Dedifferentiated amniotic fluid mesenchymal stem cell (primary cell): ENCODE measurements at regions not wholly inside any gene's neighbourhood (a gene's known extent, or its start where the extent isn't known, plus 50 kb on each side); places are given as distances from the start of the nearest gene placed in this dataset.
"Not testable (repeated sequence)": the region's sequence is repeated elsewhere in the genome, so short reads cannot be mapped to it uniquely, and the experiment has no call there.

Source experiments
- DNase-seq: peaks from one replicate; pipeline ENCODE4 v3.0.0-alpha.2; 2016; ENCODE audit errors: extremely low spot score

DNA sequence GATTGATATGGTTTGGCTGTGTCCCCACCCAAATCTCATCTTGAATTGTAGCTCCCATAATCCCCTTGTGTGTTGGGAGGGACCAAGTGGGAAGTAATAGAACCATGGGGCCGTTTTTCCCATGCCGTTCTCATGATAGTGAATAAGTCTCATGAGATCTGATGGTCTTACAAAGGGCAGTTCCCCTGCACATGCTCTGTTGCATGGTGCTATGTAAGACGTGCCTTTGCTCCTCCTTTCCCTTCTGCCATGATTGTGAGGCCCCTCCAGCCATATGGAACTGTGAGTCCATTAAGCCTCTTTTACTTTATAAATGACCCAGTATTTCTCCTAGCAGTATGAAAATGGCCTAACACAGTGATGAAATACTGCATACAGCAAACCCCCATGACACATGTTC is 84.8 kb upstream of the SELENOP start:
- DNase-seq, result no peak

DNA sequence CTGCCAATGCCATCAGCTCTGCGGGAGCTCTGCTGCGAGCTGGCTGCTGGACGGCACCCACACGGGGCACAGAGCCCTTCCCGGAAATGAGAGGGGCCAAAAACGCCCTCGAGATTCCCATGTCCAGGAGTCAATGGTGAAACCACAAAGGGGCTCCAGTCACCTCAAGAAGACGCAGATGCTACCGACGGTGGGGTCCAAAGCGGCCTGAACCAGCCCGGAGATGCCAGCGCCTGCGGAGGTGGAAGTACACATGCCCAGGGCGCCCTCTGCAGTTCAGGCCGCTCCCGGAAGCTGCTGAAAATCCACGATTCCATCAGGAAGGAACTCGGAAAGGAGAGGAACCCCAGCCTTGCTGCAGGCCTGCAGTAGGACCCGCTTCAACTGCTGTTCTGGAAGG is 82.4 kb upstream of the SELENOP start:
- DNase-seq, result no peak

DNA sequence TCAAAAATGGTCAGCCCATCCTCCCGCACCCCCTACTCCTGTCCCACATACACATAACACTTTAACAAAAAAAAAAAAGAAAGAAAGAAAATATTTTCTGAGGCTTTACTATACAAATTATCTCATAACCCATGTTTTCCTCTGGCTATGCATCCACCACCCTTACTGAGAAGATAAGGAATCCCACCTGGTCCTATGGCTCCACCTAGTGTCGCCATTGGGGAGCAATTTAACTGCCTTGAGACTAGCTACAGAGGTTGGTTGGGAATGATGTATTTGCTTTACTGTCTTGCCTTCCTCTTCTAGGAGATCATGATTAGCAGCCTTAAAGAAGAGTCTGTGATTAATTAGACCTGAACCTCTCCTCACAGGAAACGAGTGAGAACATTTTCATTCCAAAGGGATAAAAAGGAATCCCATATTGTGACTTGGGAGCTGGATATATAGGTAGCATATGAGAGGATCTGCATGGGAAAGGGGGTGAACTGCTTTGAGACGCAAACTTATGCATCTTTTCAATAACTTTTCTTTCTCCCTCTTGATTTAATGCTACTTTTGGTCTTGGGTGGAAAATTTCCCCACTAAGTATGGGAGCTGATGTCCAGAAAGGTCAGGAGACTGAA is 77.7 kb upstream of the SELENOP start:
- DNase-seq, result peak; percentile 77

DNA sequence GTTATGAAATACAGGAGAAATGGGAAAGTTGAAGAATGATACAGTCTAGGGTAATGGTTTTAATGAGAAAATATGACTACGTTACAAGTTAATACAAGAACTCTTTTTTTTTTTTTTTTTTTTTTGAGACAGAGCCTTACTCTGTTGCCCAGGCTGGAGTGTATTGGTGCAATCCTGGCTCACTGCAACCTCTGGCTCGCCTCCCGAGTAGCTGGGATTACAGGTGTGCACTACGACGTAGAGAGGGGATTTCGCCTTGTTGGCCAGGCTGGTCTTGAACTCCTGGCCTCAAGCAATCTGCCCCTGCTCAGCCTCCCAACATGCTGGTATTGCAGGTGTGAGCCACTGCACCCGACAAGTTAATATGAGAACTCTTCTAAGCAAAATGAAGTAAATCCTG is 77.1 kb upstream of the SELENOP start:
- DNase-seq, result no peak

DNA sequence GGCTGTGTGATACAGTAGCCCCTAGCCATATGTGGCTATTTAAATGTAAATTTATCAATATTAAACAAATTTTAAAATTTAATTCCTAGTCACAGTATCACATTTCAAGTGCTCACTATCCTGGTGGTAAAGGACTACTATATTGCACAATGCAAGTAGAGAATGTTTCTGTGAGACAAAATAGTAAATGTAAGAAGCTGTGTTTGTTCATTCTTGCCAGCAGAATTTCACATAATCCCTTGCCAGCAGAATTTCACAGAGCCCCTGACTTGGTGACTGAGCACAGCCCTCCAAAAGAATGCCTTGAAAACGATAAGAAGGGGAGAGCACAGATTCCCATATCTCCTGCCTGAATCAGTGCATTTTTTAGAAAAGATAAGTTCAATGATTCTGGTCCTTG is 75.9 kb upstream of the SELENOP start:
- DNase-seq, result no peak

DNA sequence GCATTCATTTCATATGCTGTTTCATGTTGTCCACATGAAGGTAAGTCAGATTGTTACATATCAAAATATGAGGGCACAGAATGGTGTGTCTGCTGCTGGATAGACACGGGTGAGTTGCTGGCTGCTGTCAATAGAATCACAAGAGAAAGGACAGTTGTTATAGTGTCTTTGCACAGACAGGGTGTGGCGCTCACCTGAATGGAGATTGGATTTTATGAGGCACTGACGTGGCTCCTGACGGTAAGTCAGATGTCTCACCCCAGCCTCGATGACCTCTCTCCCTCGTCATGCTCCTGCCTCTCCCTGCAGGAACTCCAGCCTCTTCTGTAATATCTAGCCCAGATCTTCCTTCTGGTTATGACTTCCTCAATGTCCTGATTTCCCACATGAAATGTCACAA is 75.4 kb upstream of the SELENOP start:
- DNase-seq, result no peak

DNA sequence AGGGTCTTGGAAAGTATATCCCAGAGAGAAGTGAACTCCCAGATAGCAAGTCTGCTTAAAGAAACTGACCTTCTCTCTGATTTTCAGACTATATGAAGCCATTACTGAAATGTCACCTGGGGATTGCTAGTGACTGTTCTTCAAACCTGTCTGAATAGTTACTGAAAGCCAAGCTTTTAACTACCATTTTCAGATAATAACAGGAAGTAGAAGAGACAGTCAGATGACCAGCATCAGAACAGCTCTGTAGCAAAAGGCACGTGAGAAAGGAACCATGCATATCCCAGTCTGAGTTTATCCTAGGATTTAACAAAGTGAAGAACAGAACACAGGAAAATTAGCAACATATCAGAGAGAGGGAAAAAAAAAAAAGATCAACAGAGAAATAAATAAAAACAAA is 74.9 kb upstream of the SELENOP start:
- DNase-seq, result no peak

DNA sequence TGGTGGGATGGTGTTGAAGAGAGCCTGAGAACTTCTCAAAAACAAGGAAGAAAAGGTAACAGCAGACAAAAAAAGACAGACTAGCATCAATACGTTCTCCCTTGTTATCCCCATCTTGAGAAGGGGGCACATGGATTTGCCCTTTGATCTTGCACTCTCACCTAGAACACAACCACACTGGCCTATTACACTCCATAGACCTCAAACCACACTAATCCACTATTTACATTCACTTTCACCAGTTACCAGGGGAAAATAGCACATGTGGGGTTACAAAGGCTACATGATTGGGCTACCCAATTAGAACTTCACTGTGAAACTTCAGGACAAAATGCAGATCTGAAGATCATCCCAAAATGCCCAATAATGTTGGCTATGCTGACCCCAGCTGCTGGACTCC is 72.6 kb upstream of the SELENOP start:
- no peak for DNase-seq

DNA sequence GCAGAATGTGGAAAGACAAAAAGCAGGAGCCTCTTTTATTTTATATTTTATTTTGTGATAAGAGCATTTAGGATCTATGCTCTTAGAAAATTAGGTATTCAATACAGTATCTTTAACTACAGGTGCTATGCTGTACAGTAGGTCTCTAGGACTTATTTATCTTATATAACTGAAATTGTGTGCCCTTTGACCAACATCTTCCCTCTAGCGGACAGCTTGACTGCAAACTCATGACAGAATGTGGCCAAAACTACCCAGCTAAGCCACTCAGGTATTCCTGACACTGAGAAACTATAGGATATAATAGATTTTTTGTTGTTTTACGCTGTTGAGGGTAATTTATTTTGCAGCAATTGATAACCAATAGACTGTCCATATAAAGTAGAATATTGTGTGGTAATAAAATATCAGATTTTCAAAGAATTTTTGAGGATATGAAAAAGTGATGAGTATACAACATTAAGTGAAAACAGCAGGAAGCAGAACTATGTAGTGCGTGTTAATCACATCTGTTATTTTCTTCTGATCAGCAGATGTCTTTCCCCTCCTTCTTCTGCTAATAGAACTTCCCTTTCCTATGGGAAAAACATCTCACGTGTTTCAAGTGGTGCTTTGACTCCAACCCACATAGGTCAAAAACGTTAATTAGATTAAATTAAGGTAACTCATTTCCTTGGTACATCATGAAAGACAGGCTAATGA is 69.9 kb upstream of the SELENOP start:
- no peak for DNase-seq

DNA sequence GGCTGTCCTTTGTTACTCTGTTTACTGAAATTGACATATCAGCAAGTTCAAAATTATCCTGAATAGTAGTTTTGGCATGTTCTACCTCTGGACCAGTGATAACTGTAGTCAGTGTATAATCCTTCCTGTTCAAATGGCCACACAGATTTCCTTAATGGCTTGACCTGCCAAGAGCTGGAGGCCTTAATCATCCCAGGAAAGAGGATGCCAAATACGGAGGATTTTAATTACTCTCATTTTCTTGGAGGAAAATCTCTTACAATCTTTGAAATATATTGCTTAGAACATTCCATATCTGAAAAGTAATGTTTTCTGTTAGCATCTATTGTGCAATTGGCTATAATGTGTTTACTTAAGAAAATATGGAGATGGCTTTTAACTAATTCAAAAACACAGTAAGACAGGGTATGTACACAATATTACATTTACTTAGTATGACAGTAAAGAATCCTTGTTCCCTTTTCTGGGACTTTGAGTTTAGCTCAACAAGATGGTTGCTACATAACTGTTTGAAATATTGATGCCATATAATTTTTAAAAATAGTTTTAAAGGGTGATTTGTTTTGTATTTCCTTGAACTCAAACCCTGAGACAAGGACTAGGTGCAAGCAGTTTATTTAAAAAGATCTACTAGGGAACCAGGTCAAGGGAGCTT is 68.9 kb upstream of the SELENOP start:
- DNase-seq, result no peak

DNA sequence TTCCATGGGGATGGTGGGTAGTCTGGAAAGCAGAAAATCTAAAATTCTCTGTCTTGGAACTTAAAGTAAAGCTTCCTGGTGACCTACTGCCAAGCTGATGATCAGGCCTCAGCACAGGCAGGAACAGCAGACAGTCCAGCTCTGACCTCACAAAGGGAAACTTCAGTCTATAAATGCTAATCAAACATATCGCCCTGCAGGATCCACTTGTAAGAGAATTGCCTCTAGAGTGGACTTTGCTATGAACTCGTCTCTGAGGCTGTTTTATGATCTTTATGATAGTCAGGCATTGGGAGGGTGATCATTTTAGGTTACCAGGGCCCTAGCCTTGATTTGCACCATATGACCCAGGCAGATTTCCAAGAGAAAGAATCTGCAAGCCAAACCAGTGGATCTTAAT is 67.6 kb upstream of the SELENOP start:
- no peak for DNase-seq

DNA sequence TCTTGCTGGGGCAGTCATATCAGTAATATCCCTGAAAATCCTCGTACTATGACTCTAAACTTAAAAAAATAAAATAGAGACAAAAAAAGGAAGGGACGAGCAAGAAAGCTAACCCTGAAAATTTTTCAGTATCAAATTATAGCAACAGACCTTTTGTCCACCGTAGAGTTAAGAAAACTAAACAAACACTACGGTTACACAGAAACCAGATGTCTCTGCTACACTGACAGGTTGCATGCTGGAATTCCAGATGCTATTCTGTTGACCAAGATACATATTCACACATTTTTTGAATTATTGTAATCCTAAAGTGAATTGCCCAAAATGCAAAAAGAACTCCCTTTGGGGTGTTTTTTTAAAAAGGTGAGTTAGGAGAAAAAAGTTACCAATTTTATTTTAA is 66.9 kb upstream of the SELENOP start:
- DNase-seq, result no peak

DNA sequence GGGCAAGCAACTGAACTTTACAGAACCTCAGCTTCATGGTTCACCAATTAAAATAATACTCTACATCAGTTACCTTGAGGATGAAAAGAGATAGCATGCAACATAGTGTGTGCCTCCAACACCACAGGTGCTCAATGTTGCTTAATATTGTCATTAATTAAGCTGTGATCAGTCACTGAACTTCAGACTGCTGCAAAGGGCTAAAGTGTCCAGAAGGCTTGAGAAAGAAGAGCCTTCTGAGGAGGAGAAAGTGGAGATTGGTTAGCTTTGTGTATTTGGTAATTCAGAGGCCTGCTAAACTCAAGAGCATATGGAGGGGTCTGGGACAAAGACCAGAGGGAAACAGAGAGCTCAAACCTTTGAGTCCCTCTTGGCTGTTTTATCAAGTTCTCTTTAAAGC is 66.3 kb upstream of the SELENOP start:
- DNase-seq, result no peak

DNA sequence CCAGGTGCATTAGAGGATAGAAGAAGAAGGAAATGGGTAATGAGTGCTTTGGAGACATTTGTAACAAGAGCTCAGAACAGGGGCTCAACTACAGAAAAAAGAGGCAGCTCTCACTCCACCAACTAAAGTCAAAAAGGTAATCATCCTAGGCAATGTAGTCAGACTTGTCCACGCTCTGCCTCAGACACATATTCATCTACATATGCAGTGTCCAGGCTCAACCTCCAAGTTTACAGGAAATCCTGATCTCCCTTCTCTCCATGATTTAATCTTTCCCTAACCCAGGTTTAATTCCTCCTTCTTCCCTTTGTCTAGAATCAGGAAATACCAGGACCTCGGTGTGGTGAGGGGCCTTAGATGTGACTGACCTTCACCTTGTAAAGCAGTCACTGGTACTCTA is 65.7 kb upstream of the SELENOP start:
- no peak for DNase-seq

DNA sequence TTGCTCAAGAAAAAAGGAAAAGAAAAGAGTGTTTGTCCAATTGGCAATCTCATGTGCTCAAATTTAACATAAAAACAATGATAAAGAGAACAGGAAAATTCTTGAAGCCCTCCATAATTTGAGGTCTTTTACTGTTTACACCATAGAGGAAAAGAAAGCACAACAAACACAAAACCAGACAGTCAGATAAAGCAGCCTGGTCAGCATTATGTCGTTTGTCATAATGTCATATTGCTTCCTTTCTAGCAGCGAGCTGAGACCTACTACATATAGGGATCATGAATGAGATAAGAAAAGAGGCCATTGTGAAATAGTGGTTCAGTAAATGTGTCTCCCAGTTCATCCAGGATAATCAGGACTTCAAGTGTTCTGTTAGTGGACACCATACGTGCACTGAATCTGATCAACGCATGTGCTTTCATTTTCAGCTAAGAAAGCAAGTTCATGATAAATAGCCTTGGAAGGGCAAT is 64.7 kb upstream of the SELENOP start:
- DNase-seq, result no peak

DNA sequence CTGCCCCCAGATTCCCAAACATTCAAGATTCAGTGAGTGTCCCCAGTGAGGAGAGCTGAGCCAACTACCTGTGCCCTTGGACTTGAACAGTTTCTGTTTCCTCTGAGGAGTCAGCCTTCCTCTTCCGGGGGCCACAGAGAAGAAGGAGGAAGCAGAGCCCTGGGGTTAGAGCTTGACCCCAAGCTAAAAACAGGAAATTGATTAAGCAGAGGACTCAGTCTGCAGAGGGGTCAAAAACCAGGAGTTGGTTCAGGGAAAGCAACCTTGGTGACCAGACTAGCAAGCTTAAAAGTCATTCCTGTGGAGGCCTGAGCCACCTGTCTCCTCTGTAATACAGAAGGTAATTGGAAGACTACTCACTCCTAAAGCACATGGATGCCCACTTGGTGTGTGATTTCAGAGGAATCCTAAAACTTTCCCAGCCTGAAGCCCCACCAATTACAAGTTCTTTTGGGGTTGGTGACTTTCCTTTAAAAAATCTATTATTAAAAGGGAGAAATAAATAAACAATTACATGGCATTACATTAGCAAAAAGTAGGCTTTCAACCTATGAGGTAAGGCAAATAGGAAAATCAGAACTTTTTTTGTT is 64.2 kb upstream of the SELENOP start:
- DNase-seq, result no peak

DNA sequence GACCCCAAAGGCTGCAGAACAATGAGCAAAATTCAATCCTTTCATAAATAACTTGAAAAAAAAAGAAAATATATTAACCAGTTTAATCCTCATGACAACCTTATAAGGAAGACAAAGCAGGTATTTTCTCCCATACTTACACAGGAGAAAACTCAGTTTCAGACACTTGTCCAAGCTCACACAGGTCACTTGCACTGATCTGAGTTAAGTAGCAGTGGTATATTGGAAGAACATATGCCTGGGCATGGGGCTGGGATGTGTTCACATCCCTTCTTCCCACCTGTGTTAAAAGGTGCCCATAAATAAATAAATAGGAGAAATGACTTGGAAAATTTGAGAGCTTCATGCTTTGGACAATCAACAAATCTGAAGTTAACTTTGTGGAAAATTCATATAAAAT is 63.5 kb upstream of the SELENOP start:
- DNase-seq, result no peak

DNA sequence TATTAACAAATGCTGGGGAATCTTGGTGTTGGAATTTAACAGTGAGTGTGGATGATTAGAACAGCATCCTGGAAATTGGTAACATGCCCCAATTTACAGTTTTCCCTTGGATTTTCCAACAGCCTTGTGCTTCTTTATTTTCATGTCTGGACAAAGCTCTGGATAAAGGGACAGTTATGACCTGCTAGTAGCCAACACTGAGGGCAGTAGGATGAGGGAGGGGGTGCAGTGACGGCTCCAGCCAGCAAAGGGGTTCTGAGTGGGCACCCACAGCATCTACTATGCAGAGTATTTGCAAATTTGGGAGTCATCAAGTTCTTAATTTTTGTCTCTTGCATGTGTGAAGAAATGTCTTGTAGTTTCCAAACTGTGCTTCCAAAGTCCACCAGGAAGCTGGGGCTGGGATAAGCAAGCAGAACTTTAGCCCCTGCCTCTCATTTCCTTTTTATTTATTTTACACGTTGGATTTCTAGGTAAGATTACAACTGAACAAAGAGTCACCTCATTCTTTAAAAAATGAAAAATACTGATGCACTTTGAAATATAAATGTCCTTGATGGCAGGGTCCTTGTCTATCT is 63.0 kb upstream of the SELENOP start:
- DNase-seq, result no peak

DNA sequence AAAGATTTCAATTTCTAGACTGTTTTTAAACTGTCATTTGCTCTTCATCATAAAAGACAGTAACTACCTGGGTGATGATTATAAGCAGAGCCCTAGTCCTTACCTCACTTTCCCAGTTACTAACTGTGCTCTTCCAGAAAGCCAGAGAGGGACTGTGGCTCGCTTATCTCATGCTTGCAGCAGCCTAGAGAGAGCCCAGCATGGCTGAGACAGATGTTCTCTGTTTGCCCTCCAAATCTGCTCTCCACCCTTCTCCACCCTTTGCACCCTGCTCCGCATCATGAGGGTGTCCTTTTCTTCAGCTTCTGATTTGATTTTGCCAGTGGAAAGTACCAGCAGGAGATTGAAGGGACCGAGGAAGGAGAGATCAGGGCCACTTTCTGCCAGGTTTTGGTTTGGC is 61.2 kb upstream of the SELENOP start:
- DNase-seq, result no peak

DNA sequence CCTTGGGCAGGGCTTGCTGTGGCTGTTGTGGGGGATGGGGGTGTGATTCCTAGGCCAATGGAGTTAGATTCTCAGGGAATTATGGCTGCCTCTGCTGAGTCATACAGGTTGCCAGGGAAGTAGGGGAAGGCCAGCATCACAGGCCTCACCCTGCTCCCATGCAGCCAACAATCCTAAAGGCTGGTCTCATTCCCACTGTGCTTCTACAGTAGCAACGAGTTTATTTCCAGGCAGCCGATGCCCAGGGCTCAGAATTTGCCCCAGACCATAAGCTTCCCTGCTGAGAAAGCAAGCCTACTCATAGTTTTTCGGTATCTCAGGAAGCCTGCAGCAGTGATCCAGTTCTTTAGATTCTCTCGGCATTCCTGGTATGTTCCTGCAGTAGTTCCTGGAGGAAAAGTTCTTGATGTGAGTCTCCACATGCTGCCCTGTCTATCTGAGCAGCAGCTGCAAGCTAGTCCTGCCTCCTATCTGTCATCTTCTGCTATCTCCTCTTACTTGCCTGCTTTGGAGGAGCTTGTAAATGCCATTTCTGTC is 59.3 kb upstream of the SELENOP start:
- DNase-seq, result no peak

DNA sequence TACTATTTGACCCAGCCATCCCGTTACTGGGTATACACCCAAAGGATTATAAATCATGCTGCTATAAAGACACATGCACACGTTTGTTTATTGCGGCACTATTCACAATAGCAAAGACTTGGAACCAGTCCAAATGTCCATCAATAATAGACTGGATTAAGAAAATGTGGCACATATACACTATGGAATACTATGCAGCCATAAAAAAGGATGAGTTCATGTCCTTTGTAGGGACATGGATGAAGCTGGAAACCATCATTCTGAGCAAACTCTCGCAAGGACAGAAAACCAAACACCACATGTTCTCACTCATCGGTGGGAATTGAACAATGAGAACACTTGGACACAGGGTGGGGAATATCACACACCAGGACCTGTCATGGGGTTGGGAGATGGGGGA is 56.7 kb upstream of the SELENOP start:
- DNase-seq, result not testable (repeated sequence)

DNA sequence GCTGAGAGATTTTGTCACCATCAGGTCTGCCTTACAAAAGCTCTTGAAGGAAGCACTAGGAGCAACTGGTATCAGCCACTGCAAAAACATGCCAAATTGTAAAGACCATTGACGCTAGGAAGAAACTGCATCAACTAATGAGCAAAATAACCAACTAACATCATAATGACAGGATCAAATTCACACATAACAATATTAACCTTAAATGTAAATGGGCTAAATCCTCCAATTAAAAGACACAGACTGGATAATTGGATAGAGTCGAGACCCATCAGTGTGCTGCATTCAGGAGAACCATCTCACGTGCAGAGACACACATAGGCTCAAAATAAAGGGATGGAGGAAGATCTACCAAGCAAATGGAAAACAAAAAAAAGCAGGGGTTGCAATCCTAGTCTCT is 53.1 kb upstream of the SELENOP start:
- DNase-seq, result not testable (repeated sequence)
